ENCODE measurements at regions not wholly inside any gene's neighbourhood (a gene's known extent, or its start where the extent isn't known, plus 50 kb on each side); places are given as distances from the start of the nearest gene placed in this dataset.

GRCh38 chr1:87851490-87851889 is 522.8 kb downstream of the LMO4 start:
- DNase-seq, result no peak

DNA sequence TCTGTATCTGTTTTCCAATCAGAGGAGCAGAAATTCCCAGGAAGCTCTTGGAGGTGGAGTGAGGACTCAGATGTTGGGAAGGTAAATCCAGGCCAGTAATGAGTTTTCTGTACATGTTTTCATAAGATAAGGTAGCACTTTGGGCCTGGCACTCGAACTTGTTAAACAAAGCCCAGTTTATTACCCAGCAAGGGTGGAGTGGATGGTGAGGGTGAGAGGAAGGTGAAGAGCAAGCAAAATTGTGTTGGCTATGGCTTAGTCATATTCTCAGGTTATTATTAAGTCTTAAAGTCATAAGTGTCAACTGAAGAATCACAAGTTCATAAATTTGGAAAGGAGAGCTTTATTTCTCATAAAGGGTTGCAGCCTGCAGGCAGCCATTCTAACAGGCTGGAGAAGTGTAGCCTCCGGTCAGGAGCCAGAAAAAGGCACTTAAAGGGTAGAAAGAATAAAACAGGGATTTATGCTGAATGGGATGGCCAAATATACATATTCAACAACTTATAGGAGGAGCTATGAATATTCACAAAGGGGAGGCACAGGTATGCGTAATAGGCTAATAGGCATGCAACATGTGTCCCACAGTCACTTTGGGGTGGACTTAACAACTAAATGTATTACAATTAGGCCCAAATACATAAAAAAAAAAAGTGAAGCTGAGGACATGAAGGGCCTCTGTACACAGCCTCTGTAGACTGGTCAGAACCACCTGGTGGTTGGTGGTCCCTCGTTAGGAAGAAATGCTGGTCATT is 523.9 kb downstream of the LMO4 start:
- intact Hi-C loops (cut with DNase I), result no loop called here
- no peak for DNase-seq

More at GRCh38 chr1:87851490-87851889, 522.8 kb downstream of the LMO4 start:
- intact Hi-C loops (cut with DNase I), result no loop called here

- DNase-seq, result no peak
- intact Hi-C loops (cut with DNase I), result no loop called here
These were observed 525.1 kb downstream of the LMO4 start for GRCh38 chr1:87853576-87854351.

- intact Hi-C loops (cut with DNase I), result no loop called here
- no peak for DNase-seq
These were observed 534.6 kb downstream of the LMO4 start for GRCh38 chr1:87863317-87863716.

- no peak for DNase-seq
- intact Hi-C loops (cut with DNase I), result no loop called here
These were observed 536.0 kb downstream of the LMO4 start for GRCh38 chr1:87864676-87865075.

DNA sequence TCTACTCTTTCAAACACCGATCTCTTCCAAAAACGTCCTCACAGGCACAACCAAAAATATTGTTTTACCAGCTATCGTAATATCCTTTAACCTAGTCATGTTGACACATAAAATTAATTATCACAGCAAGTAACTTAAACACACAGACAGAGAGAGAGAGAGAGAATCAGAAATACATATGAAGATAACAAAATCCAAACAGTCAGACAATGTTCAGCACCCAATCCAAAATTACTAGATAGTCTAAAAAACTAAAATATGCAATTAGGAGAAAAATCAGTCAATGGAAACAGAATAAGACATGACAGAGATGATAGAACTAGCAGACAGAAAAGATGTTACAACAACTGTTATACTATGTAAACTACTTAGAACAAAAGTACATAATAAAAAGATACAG is 537.7 kb downstream of the LMO4 start:
- DNase-seq, result no peak
- intact Hi-C loops (cut with DNase I), result no loop called here

DNA sequence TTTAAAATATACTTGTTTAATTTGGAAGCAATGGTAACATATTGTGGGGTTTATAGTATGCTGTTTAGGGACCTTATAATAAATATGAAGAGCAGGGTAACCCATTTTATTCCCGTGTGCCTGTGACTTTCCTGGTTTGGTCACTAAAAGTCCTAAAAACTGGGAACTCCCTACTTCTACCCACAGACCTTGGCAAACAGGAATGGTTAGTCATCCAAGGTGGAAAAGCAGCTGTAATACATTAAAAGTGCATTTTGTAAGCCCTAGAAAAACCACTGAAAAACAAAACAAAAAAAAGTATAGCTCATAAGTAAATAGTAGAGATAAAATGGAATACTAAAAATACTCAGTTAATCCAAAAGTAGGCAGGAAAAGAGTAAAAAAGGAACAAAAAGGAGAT is 538.9 kb downstream of the LMO4 start:
- intact Hi-C loops (cut with DNase I), result no loop called here
- no peak for DNase-seq

- no peak for DNase-seq
- intact Hi-C loops (cut with DNase I), result no loop called here
These were observed 540.9 kb downstream of the LMO4 start for GRCh38 chr1:87869567-87869966.

- peak in 2 of 10 donors; percentile 4 to 9 for DNase-seq
- intact Hi-C loops (cut with DNase I), result no loop called here
These were observed 543.5 kb downstream of the LMO4 start for GRCh38 chr1:87872189-87872588.

DNA sequence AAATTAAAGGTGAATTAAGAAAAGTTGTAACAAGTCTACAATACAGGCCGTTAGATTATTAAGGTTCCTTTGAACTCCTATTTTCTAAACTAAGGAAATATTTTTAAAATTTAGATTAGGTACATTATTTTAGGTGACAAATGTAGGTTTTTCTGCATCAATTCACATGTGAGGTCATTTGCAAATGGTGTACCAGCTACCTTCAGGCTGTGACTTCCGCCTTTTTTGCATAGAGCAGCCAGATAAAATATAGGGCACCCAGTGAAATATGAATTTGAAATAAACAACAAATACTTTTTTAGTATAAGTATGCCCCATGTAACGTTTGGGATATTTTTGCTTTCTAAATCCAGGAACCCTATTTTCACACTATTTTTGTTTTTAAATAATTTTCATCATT is 544.0 kb downstream of the LMO4 start:
- intact Hi-C loops (cut with DNase I), result no loop called here
- DNase-seq, result no peak

DNA sequence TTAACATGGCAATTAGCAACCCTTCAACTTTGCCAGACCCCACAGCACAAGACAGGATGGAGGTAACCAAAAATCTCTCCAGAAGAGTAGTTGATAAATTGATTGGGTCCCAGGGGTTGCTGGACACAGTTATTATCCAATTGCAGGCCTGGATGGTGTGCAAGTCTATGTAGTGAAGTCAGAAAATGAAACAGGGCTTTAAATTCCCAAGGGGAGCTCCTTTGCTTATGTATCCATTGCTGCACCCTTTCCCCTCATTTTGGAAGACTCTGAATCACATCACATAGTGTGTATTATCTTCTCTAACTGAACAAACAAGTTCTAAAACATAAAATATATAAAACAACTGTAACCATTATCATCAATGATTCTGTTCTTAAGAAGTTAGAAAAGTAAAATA is 550.2 kb downstream of the LMO4 start:
- intact Hi-C loops (cut with DNase I), result no loop called here
- DNase-seq, result no peak

GRCh38 chr1:87880098-87880760 is 551.5 kb downstream of the LMO4 start:
- DNase-seq, result no peak
- intact Hi-C loops (cut with DNase I), result no loop called here

GRCh38 chr1:87880764-87881163 is 552.1 kb downstream of the LMO4 start:
- no peak for DNase-seq
- intact Hi-C loops (cut with DNase I), result no loop called here

DNA sequence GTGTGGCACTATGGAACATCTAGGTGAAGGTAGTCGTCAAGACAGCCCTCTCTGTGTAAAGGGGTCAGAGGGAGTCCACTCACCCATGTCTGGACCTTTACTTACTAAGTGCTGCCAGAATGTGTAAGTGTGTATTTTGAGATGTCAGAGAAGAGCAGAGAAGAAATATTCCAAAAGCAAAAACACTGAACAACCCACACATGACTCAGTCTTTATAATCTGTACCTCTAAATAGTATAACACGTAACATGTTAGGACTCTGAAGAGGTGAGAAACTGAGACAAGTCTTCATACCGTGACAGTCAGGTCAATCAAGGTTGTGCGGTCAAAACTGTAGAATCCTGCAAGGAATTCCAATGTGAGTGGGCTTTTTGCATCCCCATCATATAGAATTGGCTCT is 555.2 kb downstream of the LMO4 start:
- intact Hi-C loops (cut with DNase I), result no loop called here
- DNase-seq, result no peak

DNA sequence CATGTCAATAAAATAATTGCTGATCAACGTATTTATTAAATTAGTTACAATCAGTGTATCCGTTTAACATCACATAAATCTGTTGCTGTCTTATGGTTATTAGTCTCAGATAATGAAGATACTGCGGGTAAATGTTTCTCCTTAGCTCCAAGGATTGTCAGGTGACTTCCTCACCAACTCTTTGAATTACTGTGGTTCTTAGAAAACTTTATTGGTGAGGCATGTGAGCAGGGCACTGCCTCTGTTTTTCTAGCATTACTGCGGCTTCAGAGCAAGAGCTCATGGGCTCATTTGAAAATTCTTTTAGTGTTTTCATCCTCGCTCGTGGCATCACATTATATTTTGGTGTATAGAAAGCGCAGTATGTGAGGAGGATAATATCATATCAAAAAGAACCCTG is 555.9 kb downstream of the LMO4 start:
- intact Hi-C loops (cut with DNase I), result no loop called here

DNA sequence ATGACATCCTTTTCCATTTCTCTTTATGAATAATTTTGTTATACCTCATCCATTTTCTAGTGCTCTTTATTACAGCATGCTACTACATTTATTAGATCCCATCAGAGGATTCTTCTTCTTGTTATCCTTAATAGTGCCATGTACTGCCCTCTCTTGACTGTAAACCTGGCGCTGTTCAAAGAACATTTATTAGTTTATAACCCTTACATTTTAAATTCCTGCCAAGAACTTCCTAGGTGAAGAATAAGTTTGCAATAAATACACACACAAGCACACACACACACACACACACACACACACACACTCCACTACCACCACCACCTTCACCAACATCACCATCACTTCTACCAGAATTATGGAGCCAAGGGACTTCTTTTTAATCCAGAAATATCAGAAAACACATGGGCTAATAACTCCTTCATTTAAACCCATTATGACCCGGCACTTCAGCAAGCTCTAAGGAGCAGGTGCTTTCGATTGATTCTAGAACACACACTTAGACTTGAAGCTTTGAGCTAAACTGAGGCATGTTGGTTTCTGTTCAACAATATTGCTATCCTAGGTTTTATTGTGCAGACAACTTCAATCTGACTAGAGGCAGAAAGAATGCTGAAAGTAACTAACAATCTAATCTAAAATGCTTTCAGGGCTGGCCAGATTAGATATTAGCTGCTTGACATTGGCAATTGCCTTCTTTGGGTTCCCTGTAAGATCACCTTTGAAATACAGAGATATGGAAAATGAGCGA is 556.8 kb downstream of the LMO4 start:
- intact Hi-C loops (cut with DNase I), result no loop called here
- DNase-seq, result no peak

More for the DNA sequence above, 555.9 kb downstream of the LMO4 start:
- DNase-seq, result no peak

DNA sequence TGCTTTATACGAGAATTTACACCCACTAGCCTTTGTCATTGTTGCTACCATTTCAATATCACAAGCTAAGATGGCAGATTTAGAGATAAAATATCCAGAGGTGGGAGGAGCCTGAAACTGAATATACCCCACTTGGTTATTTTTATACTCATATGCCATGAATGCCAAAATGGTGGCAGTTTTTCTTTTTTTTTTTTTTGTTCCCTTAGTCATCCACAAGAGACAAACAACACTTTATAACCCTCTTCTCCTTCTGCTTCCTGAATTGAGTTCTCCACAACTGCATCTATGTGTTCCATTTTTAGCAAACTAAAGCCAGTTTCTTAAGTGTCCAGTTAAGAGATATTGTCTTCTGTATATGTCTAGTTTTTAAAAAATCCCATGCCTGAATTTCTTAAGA is 558.4 kb downstream of the LMO4 start:
- intact Hi-C loops (cut with DNase I), result no loop called here
- DNase-seq, result no peak

- DNase-seq, result no peak
- intact Hi-C loops (cut with DNase I), result no loop called here
These were observed 559.8 kb downstream of the LMO4 start for GRCh38 chr1:87888446-87888845.

- intact Hi-C loops (cut with DNase I), result no loop called here
- no peak for DNase-seq
These were observed 565.4 kb downstream of the LMO4 start for GRCh38 chr1:87894062-87894461.

GRCh38 chr1:87897481-87897880 is 568.8 kb downstream of the LMO4 start:
- no peak for DNase-seq
- intact Hi-C loops (cut with DNase I), result no loop called here

- no peak for DNase-seq
- intact Hi-C loops (cut with DNase I), result no loop called here
These were observed 569.8 kb downstream of the LMO4 start for GRCh38 chr1:87898431-87898830.
